OCI-LY7 (cell line): ENCODE measurements at regions not wholly inside any gene's neighbourhood (a gene's known extent, or its start where the extent isn't known, plus 50 kb on each side); places are given as distances from the start of the nearest gene placed in this dataset.

Experiments used
- BruUV-seq: library from RNA; stranded (reverse); fragments of 400-500 nt; replicated peaks from 2 replicates; lab custom pipeline; 2021; lab: Mats Ljungman, UMichigan
- CTCF ChIA-PET: fragments of 300-600 bp; sonication (Branson Sonifier 250); formaldehyde crosslinking; loops from one replicate; lab custom pipeline; 2022; ENCODE audit warnings: antibody characterized with exemption; ENCODE audit not compliant: unreplicated experiment; lab: Charles Lee
- POLR2A ChIA-PET: fragments of 300-600 bp; sonication (Branson Sonifier 250); formaldehyde crosslinking; loops from one replicate; lab custom pipeline; 2022; ENCODE audit warnings: antibody characterized with exemption; lab: Charles Lee
- DNase-seq: peaks from one replicate; pipeline ENCODE4 v3.0.0-alpha.2; 2015; ENCODE audit warnings: low spot score
- H2AFZ ChIP-seq: fragments of 200-600 bp; sonication (generic), shearing (Covaris generic); 2 replicates; pipeline ENCODE4 v1.6.1; 2014; ENCODE audit warnings: mild to moderate bottlenecking, antibody characterized with exemption, low read length, moderate library complexity
- H3K27ac ChIP-seq: fragments of 200-600 bp; sonication (generic); 2 replicates; pipeline ENCODE4 v1.5.1; 2014; ENCODE audit warnings: mixed run types, low read depth, mild to moderate bottlenecking, moderate library complexity, low read length, inconsistent platforms; ENCODE audit not compliant: poor library complexity, severe bottlenecking
- H3K36me3 ChIP-seq: fragments of 200-600 bp; sonication (generic); 2 replicates; pipeline ENCODE4 v1.6.1; 2014; ENCODE audit warnings: mild to moderate bottlenecking, antibody characterized with exemption, low read length, moderate library complexity, mixed read lengths; ENCODE audit not compliant: insufficient read depth
- H3K4me1 ChIP-seq: fragments of 200-600 bp; sonication (generic); 2 replicates; pipeline ENCODE4 v1.5.1; 2014; ENCODE audit warnings: mild to moderate bottlenecking, low read length; ENCODE audit not compliant: insufficient read depth, poor library complexity, severe bottlenecking
- H3K4me2 ChIP-seq: fragments of 200-600 bp; sonication (generic); 2 replicates; pipeline ENCODE4 v1.6.1; 2014; ENCODE audit warnings: mild to moderate bottlenecking, low read length
- H3K4me3 ChIP-seq: fragments of 200-600 bp; sonication (generic); 2 replicates; pipeline ENCODE4 v1.5.1; 2014; ENCODE audit warnings: mild to moderate bottlenecking, low read depth, low read length; ENCODE audit not compliant: poor library complexity, severe bottlenecking
- H3K79me2 ChIP-seq: fragments of 200-600 bp; sonication (generic); 2 replicates; pipeline ENCODE4 v1.6.1; 2016; ENCODE audit warnings: low read depth, mild to moderate bottlenecking, low read length, moderate library complexity, mixed read lengths; ENCODE audit not compliant: insufficient read depth
- H3K9me2 ChIP-seq: fragments of 200-600 bp; sonication (generic); 2 replicates; pipeline ENCODE4 v1.6.1; 2016; ENCODE audit warnings: mild to moderate bottlenecking, low read length, mixed read lengths; ENCODE audit not compliant: insufficient read depth
- H3K9me3 ChIP-seq: fragments of 200-600 bp; sonication (generic); 2 replicates; pipeline ENCODE4 v1.6.1; 2014; ENCODE audit warnings: mild to moderate bottlenecking, mixed run types, low read length, mixed read lengths
- H4K20me1 ChIP-seq: fragments of 200-600 bp; sonication (generic); 2 replicates; pipeline ENCODE4 v1.6.1; 2014; ENCODE audit warnings: mild to moderate bottlenecking, antibody characterized with exemption, low read length, moderate library complexity, mixed read lengths; ENCODE audit not compliant: insufficient read depth
- CTCF ChIP-seq: fragments of 200-600 bp; sonication (generic); conservative IDR thresholded peaks from 2 replicates; pipeline ENCODE4 v1.5.1; 2014; ENCODE audit warnings: mild to moderate bottlenecking, antibody characterized with exemption, low read length, moderate library complexity, mixed read lengths
- EZH2phosphoT487 ChIP-seq: fragments of 200-600 bp; sonication (generic); IDR thresholded peaks from 2 replicates; pipeline ENCODE4 v1.6.1; 2018; ENCODE audit warnings: low read depth, borderline replicate concordance, mild to moderate bottlenecking, mixed run types, antibody characterized with exemption, low read length, moderate library complexity, mixed read lengths
- intact Hi-C: fragments of 100-400 bp; cut with micrococcal nuclease; formaldehyde crosslinking; loops from one replicate; pipeline ENCODE4 v1.10.0; 2022; ENCODE audit not compliant: unreplicated experiment

GRCh38 chr11:15663777-15664218, 549.1 kb downstream of the INSC start:
- Histone ChIP-seq H3K4me2 (no peak overlapping the region), H3K9me3 (no peaks in the 10 kb centered on the region), H2AFZ (no peak overlapping the region), H4K20me1 (no peaks in the 10 kb centered on the region), H3K9me2 (no peaks in the 10 kb centered on the region), H3K4me1 (no peaks in the 10 kb centered on the region), H3K27ac (no peak overlapping the region), H3K36me3 (no peaks in the 10 kb centered on the region), H3K79me2 (no peaks in the 10 kb centered on the region), H3K4me3 (no peak overlapping the region)
- POLR2A ChIA-PET, result interaction anchor here (0.6 kb wide), 1 partner anchor 906 kb away, joined by 4 read pairs; no protein-coding TSS in a partner anchor
- intact Hi-C loops, result no loop called here
- CTCF ChIA-PET, result no interaction called here
- no peak for DNase-seq
- TF ChIP-seq CTCF, result no peak
- TF ChIP-seq EZH2phosphoT487, result no peak
- BruUV-seq, result no TSS peak

- DNase-seq, result no peak
- ChIA-PET CTCF (no interaction called here), POLR2A (no interaction called here)
- H4K20me1 ChIP-seq, result no peaks in the 10 kb centered on the region
- no peaks in the 10 kb centered on the region for H3K9me3 ChIP-seq
- no peak overlapping the region for H2AFZ ChIP-seq
- H3K36me3 ChIP-seq, result no peaks in the 10 kb centered on the region
- no peak overlapping the region for H3K4me2 ChIP-seq
- no peaks in the 10 kb centered on the region for H3K79me2 ChIP-seq
- H3K4me3 ChIP-seq, result no peak overlapping the region
- intact Hi-C loops, result no loop called here
- H3K9me2 ChIP-seq, result no peaks in the 10 kb centered on the region
- no peak for TF ChIP-seq EZH2phosphoT487
- TF ChIP-seq CTCF, result no peak
- no TSS peak for BruUV-seq
- H3K27ac ChIP-seq, result no peak overlapping the region
- H3K4me1 ChIP-seq, result no peaks in the 10 kb centered on the region
Measured at GRCh38 chr11:15665368-15665871, 550.7 kb downstream of the INSC start.

GRCh38 chr11:15667127-15667725, 552.5 kb downstream of the INSC start:
- DNase-seq, result no peak
- ChIA-PET CTCF (no interaction called here), POLR2A (no interaction called here)
- Histone ChIP-seq H3K27ac (no peak overlapping the region), H3K79me2 (no peaks in the 10 kb centered on the region), H3K4me1 (no peaks in the 10 kb centered on the region), H3K9me3 (no peaks in the 10 kb centered on the region), H3K36me3 (no peaks in the 10 kb centered on the region), H3K4me3 (no peak overlapping the region), H2AFZ (no peak overlapping the region), H3K4me2 (no peak overlapping the region), H3K9me2 (no peaks in the 10 kb centered on the region), H4K20me1 (no peaks in the 10 kb centered on the region)
- no peak for TF ChIP-seq EZH2phosphoT487
- TF ChIP-seq CTCF, result no peak
- intact Hi-C loops, result no loop called here
- BruUV-seq, result no TSS peak
